HCT116 (cell line): ENCODE measurements at regions not wholly inside any gene's neighbourhood (a gene's known extent, or its start where the extent isn't known, plus 50 kb on each side); places are given as distances from the start of the nearest gene placed in this dataset.

Source experiments
- ATAC-seq: fragments of 200-7000 bp; cut with Tn5 transposase; 2 replicates; pipeline ENCODE4 v1.9.1; 2020; ENCODE audit warnings: mild to moderate bottlenecking, moderate library complexity
- BruUV-seq: library from RNA; stranded (reverse); fragments of 400-500 nt; replicated peaks from 2 replicates; lab custom pipeline; 2021; lab: Mats Ljungman, UMichigan
- CTCF ChIA-PET: fragments of 300-600 bp; sonication (Branson Sonifier 250); formaldehyde crosslinking; loops from one replicate; lab custom pipeline; 2021; ENCODE audit warnings: antibody characterized with exemption; lab: Charles Lee
- POLR2A ChIA-PET: fragments of 300-600, 350-600 bp; sonication (Branson Sonifier 250); formaldehyde crosslinking; loops from one replicate; lab custom pipeline; 2021; ENCODE audit warnings: antibody characterized with exemption; lab: Charles Lee
- RAD21 ChIA-PET, 2 experiments: fragments of 300-600 bp; sonication (Branson Sonifier 250); formaldehyde crosslinking; loops; one replicate each; lab custom pipeline; 2023; ENCODE audit warnings: low total read pairs in 2 of 2; ENCODE audit not compliant: uncharacterized antibody in 2 of 2, unreplicated experiment in 2 of 2, low non-redundant PET in 1 of 2; lab: Charles Lee
- DNase-seq: peaks from one replicate; pipeline ENCODE4 v3.0.0-alpha.2; 2010; ENCODE audit warnings: low read depth, low spot score
- H2AFZ ChIP-seq: fragments of 200-600 bp; shearing (Covaris generic), sonication (generic); 2 replicates; pipeline ENCODE4 v1.6.1; 2017; ENCODE audit warnings: low read depth, mixed run types, mixed read lengths, antibody characterized with exemption, low read length; ENCODE audit not compliant: poor library complexity, severe bottlenecking
- H3K27ac ChIP-seq: 2 replicates; pipeline ENCODE4 v1.5.1; 2012; ENCODE audit warnings: low read depth, low read length
- H3K27me3 ChIP-seq: fragments of 200-600 bp; sonication (generic); 2 replicates; pipeline ENCODE4 v1.6.1; 2016; ENCODE audit warnings: mixed run types, low read length, mixed read lengths; ENCODE audit not compliant: insufficient read depth
- H3K36me3 ChIP-seq, 2 experiments: fragments of 200-500 bp in 1 of 2; fragments of 200-600 bp in 1 of 2; sonication (Bioruptor generic) in 1 of 2; sonication (generic) in 1 of 2; 2 replicates each; pipeline versions ENCODE4 v1.5.1 to v1.6.1; 2014 to 2016; ENCODE audit warnings: low read length in 2 of 2, inconsistent platforms in 1 of 2, mixed read lengths in 1 of 2, mixed run types in 1 of 2; ENCODE audit not compliant: insufficient read depth in 2 of 2, control insufficient read depth in 1 of 2
- H3K4me1 ChIP-seq, 2 experiments: fragments of 200-600 bp in 1 of 2; sonication (generic) in 1 of 2; 2 replicates each; pipeline versions ENCODE4 v1.5.1 to v1.6.1; 2012 to 2017; ENCODE audit warnings: low read length in 2 of 2, inconsistent platforms in 1 of 2, mild to moderate bottlenecking in 1 of 2, mixed read lengths in 1 of 2, mixed run types in 1 of 2, moderate library complexity in 1 of 2; ENCODE audit not compliant: insufficient read depth in 2 of 2, control insufficient read depth in 1 of 2
- H3K4me2 ChIP-seq: fragments of 200-600 bp; sonication (generic); 2 replicates; pipeline ENCODE4 v1.6.1; 2017; ENCODE audit warnings: mixed run types, low read length, mixed read lengths
- H3K4me3 ChIP-seq, 2 experiments: fragments of 200-600 bp in 1 of 2; sonication (generic) in 1 of 2; replicated peaks in 1 of 2; 2 replicates each; pipeline ENCODE4 v1.5.1; 2011 to 2016; ENCODE audit warnings: low read length in 2 of 2, control low read depth in 1 of 2, low read depth in 1 of 2, mild to moderate bottlenecking in 1 of 2, mixed read lengths in 1 of 2, mixed run types in 1 of 2
- H3K79me2 ChIP-seq: fragments of 200-600 bp; sonication (generic); 2 replicates; pipeline ENCODE4 v1.6.1; 2017; ENCODE audit warnings: mild to moderate bottlenecking, mixed run types, low read length, moderate library complexity, mixed read lengths; ENCODE audit not compliant: insufficient read depth
- H3K9ac ChIP-seq: fragments of 200-600 bp; sonication (generic); 2 replicates; pipeline ENCODE4 v1.6.1; 2016; ENCODE audit warnings: low read length, mixed read lengths
- H3K9me2 ChIP-seq: fragments of 200-600 bp; sonication (generic), shearing (Covaris generic); 2 replicates; pipeline ENCODE4 v1.6.1; 2017; ENCODE audit warnings: mixed run types, mild to moderate bottlenecking, moderate library complexity; ENCODE audit not compliant: insufficient read depth
- H3K9me3 ChIP-seq, 2 experiments: fragments of 200-500 bp in 1 of 2; fragments of 200-600 bp in 1 of 2; sonication (Bioruptor generic) in 1 of 2; sonication (generic) in 1 of 2; 2 replicates each; pipeline ENCODE4 v1.6.1; 2014 to 2017; ENCODE audit warnings: low read length in 2 of 2, mixed read lengths in 2 of 2, inconsistent platforms in 1 of 2, low read depth in 1 of 2, mild to moderate bottlenecking in 1 of 2, mixed run types in 1 of 2, moderate library complexity in 1 of 2; ENCODE audit not compliant: control insufficient read depth in 1 of 2, insufficient read depth in 1 of 2
- H4K20me1 ChIP-seq: fragments of 200-600 bp; sonication (generic), shearing (Covaris generic); 2 replicates; pipeline ENCODE4 v1.6.1; 2017; ENCODE audit warnings: mixed run types, mild to moderate bottlenecking, moderate library complexity; ENCODE audit not compliant: insufficient read depth
- CEBPB ChIP-seq: IDR thresholded peaks from 2 replicates; pipeline ENCODE4 v1.6.1; 2012; ENCODE audit warnings: low read depth
- EGR1 ChIP-seq: IDR thresholded peaks from 2 replicates; pipeline ENCODE4 v1.6.1; 2012; ENCODE audit warnings: low read depth
- ELF1 ChIP-seq: IDR thresholded peaks from 2 replicates; pipeline ENCODE4 v1.6.1; 2012; ENCODE audit warnings: low read depth, borderline replicate concordance
- POLR2A ChIP-seq: IDR thresholded peaks from 2 replicates; pipeline ENCODE4 v1.7.0; 2011; ENCODE audit warnings: borderline replicate concordance; ENCODE audit not compliant: insufficient read depth, insufficient read length; ENCODE audit errors: extremely low read depth
- REST ChIP-seq: IDR thresholded peaks from 2 replicates; pipeline ENCODE4 v1.6.1; 2012; ENCODE audit warnings: low read depth
- SP1 ChIP-seq: IDR thresholded peaks from 2 replicates; pipeline ENCODE4 v1.6.1; 2012; ENCODE audit warnings: low read depth
- SRF ChIP-seq: IDR thresholded peaks from 2 replicates; pipeline ENCODE4 v1.6.1; 2012; ENCODE audit warnings: low read depth
- YY1 ChIP-seq: IDR thresholded peaks from 2 replicates; pipeline ENCODE4 v1.6.1; 2011; ENCODE audit warnings: low read length, low read depth, moderate library complexity, mild to moderate bottlenecking; ENCODE audit not compliant: insufficient replicate concordance; ENCODE audit errors: extremely low read depth
- ZBTB33 ChIP-seq: IDR thresholded peaks from 2 replicates; pipeline ENCODE4 v1.6.1; 2011; ENCODE audit warnings: mild to moderate bottlenecking, low read length, moderate library complexity; ENCODE audit not compliant: insufficient replicate concordance; ENCODE audit errors: extremely low read depth
- intact Hi-C: fragments of 100-400 bp; cut with micrococcal nuclease; formaldehyde crosslinking; loops from 2 replicates; pipeline ENCODE4 v1.10.0; 2022
- TF ChIP-seq, protein P1 (sequence below), 3 experiments: fragments of 200-600 bp in 1 of 3; sonication (generic) in 1 of 3; IDR thresholded peaks in 2 of 3; conservative IDR thresholded peaks in 1 of 3; 2 replicates each; pipeline ENCODE4 v1.5.1; 2012 to 2017; ENCODE audit warnings: low read depth in 2 of 3, low read length in 2 of 3, antibody characterized with exemption in 1 of 3, borderline replicate concordance in 1 of 3, control low read depth in 1 of 3, mild to moderate bottlenecking in 1 of 3, mixed read lengths in 1 of 3, mixed run types in 1 of 3, moderate library complexity in 1 of 3; ENCODE audit not compliant: insufficient read depth in 1 of 3
- TF ChIP-seq, protein P2 (sequence below): IDR thresholded peaks from 2 replicates; pipeline ENCODE4 v1.6.1; 2012

DNA sequence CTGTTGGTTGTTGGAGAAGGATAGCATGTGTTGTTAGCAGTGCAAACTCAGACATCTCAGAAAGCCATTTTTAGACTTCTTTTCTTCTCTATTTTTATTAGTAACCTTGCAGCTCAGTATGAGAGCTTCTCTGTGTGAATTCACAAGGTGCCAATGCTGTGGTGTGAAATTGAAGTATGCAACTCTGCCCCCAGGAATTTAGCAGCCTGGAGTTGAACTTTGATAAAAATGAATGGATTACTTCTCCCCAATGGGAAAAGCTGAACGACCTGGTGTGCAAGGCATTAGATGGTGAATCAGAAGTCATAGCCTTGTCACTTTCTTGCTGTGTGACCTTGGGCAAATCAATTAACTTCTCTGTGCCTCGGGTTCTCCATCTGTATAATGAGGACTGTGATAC lies 512.3 kb upstream of the PCDH9 start:
- no TSS peak for BruUV-seq
- intact Hi-C loops, result no loop called here
- Histone ChIP-seq H3K27me3 (no peaks in the 10 kb centered on the region), H3K4me1 (no peaks in the 10 kb centered on the region), H3K27ac (no peak overlapping the region), H4K20me1 (no peaks in the 10 kb centered on the region), H3K9me2 (no peaks in the 10 kb centered on the region), H3K79me2 (no peaks in the 10 kb centered on the region), H3K9me3 (0 out of 4 replicates have a peak, but pooled peaks cover 0 to 3% of the 10 kb centered on the region in 2 experiments), H2AFZ (no peak overlapping the region), H3K4me3 (no peak overlapping the region), H3K4me2 (no peak overlapping the region), H3K36me3 (no peaks in the 10 kb centered on the region), H3K9ac (no peak overlapping the region)
- TF ChIP-seq SRF, result no peak
- TF ChIP-seq, protein P1, sequence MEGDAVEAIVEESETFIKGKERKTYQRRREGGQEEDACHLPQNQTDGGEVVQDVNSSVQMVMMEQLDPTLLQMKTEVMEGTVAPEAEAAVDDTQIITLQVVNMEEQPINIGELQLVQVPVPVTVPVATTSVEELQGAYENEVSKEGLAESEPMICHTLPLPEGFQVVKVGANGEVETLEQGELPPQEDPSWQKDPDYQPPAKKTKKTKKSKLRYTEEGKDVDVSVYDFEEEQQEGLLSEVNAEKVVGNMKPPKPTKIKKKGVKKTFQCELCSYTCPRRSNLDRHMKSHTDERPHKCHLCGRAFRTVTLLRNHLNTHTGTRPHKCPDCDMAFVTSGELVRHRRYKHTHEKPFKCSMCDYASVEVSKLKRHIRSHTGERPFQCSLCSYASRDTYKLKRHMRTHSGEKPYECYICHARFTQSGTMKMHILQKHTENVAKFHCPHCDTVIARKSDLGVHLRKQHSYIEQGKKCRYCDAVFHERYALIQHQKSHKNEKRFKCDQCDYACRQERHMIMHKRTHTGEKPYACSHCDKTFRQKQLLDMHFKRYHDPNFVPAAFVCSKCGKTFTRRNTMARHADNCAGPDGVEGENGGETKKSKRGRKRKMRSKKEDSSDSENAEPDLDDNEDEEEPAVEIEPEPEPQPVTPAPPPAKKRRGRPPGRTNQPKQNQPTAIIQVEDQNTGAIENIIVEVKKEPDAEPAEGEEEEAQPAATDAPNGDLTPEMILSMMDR (IDR thresholded peaks at IDR 0.05 in 2 of 3, conservative IDR thresholded peaks at IDR 0.05 in 1 of 3; ENCODE audit: borderline replicate concordance in 1 of 3, insufficient read depth in 1 of 3, low read depth in 2 of 3, low read length in 2 of 3), result no peak
- no peak for TF ChIP-seq POLR2A
- no peak for TF ChIP-seq ELF1
- TF ChIP-seq CEBPB, result no peak
- TF ChIP-seq SP1, result no peak
- no peak for TF ChIP-seq EGR1
- RAD21 ChIA-PET, result no interaction called here
- POLR2A ChIA-PET, result no interaction called here
- CTCF ChIA-PET, result no interaction called here
- no peak for ATAC-seq
- DNase-seq, result no peak

- no peak overlapping the region for H2AFZ ChIP-seq
- intact Hi-C loops, result no loop called here
- H3K4me2 ChIP-seq, result no peak overlapping the region
- no TSS peak for BruUV-seq
- no peak overlapping the region for H3K4me3 ChIP-seq
- no peak overlapping the region for H3K9ac ChIP-seq
- H4K20me1 ChIP-seq, result no peaks in the 10 kb centered on the region
- no peaks in the 10 kb centered on the region for H3K9me2 ChIP-seq
- ATAC-seq (no peak), DNase-seq (no peak)
- H3K9me3 ChIP-seq, result 0 out of 4 replicates have a peak, but pooled peaks cover 0 to 3% of the 10 kb centered on the region in 2 experiments
- ChIA-PET CTCF (no interaction called here), POLR2A (no interaction called here), RAD21 (no interaction called here)
- no peaks in the 10 kb centered on the region for H3K4me1 ChIP-seq
- no peaks in the 10 kb centered on the region for H3K79me2 ChIP-seq
- H3K27ac ChIP-seq, result no peak overlapping the region
- no peaks in the 10 kb centered on the region for H3K36me3 ChIP-seq
- no peaks in the 10 kb centered on the region for H3K27me3 ChIP-seq
- TF ChIP-seq ZBTB33, result no peak
- TF ChIP-seq REST, result no peak
- TF ChIP-seq, protein P2, sequence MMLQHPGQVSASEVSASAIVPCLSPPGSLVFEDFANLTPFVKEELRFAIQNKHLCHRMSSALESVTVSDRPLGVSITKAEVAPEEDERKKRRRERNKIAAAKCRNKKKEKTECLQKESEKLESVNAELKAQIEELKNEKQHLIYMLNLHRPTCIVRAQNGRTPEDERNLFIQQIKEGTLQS, result no peak
- no peak for TF ChIP-seq YY1
Observed at GRCh38 chr13:67740871-67741535, 510.9 kb upstream of the PCDH9 start.
